ENCODE measurements at regions not wholly inside any gene's neighbourhood (a gene's known extent, or its start where the extent isn't known, plus 50 kb on each side); places are given as distances from the start of the nearest gene placed in this dataset.
A peak's percentile ranks its signal among the peaks of the same experiment; 100 is the strongest.
"Not testable (repeated sequence)": the region's sequence is repeated elsewhere in the genome, so short reads cannot be mapped to it uniquely, and the experiment has no call there.

DNA sequence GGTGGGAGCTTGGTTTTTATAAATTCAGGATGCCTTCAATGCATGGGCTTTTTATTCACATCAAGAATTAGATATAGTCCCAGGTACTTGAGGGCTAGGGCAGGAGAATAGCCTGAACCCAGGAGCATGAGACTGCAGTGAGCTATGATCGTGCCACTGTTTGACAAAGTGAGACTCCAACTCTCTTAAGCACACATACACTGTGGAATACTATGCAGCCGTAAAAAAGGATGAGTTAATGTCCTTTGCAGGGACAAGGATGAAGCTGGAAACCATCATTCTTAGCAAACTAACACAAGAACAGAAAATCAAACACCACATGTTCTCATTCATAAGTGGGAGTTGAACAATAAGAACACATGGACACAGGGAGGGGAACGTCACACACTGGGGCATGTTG, 470.0 kb downstream of the SETD4 start:
- DNase-seq: not testable (repeated sequence)

DNA sequence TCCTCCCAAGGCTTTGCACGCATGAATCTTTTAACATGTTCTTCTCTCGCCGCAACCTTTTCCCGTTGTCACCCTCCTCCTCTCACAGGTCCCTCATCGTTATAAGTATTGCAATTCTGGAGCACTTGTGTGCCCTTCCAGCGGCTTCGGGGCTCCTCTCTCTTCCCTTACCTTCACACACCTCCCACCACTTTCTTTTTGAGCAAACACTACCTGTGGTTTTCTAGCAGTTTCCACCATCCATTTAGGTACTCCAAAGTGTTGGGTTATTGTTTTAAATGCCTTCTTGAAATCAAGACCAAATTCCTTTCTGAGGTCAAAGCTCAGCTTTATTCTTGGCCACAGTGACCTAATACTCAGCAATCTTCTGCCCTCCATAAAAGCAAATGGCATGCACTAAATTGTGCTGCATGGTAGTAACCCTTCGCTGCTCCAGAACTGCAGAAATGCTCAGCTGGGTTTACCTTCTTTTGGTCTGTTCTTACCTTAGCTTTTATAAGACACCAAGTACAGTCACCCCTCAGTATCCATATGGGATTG, 472.4 kb downstream of the SETD4 start:
- no peak for DNase-seq

DNA sequence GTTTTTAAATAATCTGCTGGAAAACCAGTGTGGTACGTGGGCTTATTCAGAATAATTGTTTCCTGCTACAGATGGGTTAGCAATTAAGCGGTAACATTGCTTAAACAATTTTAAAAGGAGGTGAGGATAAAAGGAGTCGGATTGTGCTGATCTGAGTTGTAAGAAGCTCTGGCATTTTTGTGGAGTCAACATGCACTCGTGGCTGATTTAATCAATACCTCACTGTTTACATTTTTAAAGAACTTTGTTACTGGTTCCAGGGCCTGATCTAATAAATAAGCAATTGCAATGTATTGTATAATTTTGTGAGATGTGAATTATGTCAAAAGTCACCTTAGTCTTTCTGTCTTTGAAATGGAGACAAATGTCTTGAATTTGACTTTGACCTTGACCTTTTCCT, 474.0 kb downstream of the SETD4 start:
- no peak for DNase-seq

DNA sequence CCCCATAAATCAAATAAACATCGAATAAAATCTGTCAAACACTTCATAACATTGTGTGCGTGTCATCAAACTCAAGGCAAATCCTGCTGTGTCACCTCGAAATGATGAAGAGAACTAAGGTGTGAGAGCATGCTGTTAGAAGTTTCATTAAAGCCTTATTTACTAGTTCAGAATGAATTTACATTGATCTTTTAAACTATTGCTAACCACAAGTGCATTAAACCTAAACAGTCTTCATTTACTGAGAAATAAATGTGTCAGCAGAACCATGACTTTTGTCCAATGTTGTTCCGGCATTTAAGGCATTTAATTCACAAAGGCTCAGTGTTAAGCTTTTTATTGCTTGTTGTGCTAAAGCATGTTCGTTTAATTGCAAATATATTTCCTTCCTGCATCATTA, 474.4 kb downstream of the SETD4 start:
- DNase-seq: no peak

DNA sequence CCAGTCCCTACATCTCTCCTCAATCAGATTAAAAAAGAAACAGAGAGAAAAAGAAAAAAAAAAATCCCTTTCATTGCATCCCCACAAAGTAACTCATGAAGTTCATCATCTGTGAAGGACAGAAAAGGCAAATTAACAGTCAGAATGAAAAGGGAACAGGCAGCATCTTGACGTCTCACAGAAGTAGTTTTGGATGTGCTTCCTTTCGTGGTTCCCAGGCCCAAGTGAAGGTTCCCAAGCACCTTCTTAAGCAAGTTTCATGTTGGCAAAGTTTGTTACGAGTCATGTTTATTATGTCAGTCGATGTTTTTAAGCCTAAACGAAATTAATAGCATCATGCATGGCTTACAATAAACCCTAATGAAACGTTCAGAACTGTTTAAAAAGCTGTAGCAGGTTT, 475.2 kb downstream of the SETD4 start:
- DNase-seq: no peak

DNA sequence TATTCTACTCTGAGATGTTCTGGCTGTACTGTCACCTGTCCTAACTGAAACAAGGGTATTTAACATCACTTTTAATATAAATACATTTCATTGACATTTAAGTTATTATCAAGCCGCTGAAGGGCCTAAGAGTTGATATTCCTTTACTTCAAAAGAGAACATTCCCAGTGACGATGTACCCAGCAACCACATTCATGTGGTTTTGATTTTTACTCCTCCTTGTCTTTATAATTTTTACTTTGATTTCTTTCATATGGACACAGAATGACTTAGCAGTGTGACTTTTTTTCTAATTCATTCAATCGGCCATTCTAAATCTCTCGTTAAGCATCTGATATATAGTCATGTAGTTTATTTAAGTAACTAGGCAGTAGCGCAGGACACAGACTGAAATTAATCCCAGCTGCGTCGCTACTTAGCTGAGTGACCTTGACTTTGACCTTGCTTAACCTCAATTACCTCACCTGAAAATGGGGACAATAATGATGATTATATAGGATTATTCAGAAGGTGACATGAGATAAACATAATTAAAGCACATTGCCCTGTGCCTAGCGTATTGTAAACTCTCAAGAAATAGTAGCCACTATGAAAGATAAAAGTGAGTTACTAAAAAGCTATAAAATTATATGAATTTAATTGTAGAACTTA, 476.6 kb downstream of the SETD4 start:
- no peak for DNase-seq

DNA sequence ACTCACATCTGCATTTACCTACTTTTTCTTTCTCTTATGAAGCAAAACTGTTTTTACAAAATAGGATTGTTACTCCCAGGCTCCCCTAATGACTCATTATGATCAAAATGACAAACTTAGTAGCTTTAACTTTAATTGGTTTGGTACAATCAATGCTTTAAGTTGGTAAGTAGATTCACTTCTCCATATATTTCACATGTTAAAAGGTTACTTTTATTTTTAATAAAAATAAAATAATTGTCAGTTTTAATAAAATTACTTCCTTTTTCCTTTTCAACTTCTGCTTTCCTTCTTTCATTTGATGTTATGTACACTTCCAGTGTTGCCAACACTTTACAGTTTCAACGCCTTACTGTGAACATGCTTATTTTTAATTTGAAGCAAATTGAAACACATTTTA, 477.6 kb downstream of the SETD4 start:
- DNase-seq: no peak

DNA sequence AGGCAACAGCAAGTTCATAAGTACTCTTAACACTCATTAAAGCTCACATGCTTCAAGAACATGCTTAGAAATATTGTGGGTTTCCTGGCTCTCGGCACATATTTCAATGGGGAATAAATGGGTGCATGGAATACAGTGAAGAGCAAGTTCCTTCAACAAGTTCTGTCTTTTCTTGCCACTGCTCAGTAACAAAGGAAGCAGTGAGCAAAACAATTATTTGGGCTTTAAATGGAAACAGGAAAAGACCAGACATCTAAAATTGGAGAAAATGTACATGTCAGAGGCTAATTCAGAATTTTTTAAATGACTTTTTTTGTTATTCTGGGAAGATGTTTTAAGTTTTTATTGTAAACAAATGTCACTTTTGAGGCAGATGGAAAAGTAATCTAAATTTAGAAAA, 478.7 kb downstream of the SETD4 start:
- no peak for DNase-seq

DNA sequence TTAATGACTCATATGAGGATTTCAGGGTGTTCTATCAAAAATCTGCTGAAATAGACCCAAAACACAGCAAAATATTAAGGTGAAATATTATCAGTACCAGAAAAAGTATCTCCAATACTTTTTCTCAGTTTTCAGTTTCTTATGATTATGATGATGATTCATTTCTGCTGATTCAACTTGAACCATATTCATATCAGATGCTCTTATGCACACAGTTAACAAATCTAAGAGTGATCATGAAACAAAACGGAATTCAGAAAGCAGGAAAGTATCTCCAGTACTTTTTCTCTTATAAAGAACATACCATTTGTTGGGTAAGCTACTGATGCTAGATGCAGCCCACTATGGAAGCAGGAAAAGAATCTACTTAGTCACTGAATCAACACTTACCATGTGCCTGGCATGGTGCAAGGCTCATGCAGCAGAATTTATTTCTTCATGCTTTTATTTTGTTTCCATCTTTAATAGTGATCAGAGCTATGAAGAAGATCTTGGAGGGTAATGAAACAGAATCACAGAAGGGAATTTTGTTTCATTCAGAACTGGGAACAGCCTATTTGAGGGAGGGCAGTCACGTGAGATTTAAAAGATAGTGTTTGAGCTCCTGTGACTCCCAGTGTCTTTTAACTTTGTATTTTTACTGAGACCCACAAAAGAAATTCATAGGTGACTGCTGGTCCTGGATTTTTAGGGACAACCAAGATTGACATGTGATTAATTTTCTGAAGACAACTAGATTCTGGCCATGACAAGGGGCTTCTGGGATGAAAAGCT, 480.6 kb downstream of the SETD4 start:
- no peak for DNase-seq

DNA sequence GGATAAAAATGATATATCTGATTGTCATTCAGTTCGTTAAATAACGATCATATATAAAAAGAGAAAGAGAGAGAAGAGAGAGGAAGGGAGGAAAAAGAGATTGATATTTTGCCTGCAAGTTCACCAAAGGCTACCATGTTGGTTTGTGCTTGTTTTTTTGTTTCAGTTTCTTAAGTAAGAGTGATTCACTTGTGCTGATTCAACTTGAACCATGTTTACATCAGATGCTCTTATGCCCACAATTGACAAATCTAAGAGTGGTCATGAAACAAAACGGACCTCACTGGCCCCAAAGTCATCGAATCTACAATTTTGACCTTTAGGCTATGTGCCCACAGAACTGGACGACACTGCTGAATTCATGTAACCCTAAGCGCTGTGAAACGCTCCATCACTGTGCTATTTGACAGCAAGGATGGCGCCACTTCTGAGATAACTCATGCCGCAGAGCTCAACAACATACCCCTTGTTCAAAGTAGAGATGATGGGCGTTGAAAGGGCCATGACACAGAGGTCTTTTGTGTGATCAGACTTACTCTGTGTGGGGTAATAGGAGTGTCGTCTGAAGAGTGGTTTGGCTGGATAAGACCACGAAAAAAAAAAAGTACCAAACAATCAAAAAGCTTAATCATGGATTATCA, 481.4 kb downstream of the SETD4 start:
- no peak for DNase-seq

DNA sequence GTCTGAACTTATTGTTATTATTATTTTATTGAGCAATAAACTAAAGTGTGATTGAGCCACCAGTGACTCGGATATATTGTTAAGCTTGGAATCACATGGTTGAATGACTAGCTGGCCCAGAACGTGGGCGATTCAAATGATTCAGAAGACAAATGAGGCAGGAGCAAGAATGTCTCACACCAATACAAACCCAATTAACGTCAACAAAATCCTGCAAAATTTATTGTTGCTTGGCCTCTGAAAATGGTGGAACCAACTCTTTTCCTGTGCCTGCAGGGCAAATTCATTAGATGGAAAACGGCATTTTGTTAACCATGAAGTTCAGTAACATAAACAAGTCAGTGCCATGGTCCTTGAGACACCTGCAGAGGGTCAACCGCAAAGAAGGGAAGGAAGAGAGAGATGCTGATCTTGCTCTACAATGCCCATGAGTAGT, 482.0 kb downstream of the SETD4 start:
- no peak for DNase-seq

DNA sequence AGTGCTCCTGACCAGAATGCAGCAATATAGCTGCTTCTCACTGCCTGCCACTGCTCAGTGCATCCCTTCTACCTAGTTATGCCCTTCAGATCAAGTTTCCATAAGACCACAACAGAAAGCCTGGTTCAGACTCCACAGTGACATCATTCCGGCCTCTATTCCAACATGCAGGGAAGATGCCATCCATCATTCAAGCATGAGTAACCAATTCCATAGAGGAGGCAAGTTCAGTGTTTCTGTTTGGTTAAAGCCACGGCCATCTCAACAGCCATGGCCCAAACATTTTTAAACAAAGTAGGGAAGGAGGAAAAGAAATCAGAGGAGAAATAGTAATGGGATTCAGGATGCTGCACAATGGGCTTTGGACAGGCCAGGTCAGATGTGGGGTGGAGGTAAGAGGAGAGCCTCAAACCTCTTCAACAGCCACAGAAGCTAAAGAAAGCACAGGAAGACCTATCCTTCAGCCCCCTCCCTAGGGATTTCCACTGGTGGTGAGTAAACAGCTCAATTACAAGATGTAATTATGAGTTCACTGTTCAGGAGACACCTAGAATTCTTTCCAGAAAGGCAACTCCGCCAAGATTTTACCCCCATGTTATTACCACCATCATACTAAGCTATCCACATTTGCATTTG, 484.9 kb downstream of the SETD4 start:
- DNase-seq: no peak

DNA sequence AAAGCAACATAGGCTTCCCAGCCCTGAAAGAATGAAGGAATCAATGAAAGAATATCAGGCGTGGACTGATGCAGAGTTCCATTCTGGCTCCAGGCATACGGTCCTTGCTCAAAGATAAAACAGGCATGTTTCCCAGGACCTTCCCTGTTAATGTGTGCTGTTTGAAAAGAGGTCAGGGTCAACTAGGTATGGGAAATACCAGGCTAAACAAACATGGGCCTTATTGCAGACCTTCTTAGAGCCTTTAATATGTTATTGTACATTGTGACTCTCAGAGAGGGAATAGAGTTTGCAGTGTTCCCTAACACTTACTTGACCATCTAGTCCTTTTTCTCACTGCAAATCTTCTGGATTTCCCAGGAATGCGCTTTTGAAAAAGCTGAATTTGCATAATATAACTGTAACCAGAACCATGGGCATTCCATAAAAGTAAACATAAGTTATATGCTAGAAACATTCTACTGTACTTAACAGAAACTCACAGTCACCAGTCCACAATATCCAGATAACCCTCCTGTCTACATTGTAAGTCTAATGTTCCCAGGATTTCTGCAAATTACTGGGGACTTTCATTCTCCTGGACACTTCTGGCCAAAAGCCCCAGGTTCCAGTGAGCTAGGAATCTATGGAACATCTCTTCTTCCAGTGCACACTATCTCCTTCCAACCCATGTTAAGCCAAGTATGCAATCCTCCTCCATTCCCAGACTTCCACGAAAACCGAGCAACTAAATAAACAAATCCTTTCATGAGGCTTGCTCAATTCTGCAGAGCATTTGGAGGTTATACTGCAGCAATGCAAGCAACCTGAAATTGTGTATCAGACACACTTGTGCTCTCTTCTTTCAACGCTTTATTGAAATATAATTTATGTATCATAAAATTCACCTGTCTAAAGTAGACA, 486.6 kb downstream of the SETD4 start:
- DNase-seq: no peak

DNA sequence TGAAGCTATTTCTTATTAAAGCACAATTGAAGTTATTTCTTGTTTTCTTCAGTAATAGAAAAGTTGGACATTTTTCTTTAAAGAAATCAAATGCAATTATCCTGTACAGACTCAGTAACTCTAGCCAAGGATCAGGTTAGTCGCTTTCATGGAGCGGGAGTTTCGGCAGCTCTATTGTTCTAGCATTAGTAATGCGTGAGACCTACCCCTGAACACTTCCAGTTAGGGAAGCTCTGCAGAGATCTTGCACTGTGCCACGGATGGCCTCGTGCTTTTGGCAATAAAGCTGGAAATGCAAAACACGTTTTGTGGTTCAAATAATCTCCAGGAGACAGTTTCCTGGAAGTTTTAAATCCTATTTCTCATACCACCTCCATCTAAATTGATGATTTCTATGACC, 488.4 kb downstream of the SETD4 start:
- DNase-seq: no peak

DNA sequence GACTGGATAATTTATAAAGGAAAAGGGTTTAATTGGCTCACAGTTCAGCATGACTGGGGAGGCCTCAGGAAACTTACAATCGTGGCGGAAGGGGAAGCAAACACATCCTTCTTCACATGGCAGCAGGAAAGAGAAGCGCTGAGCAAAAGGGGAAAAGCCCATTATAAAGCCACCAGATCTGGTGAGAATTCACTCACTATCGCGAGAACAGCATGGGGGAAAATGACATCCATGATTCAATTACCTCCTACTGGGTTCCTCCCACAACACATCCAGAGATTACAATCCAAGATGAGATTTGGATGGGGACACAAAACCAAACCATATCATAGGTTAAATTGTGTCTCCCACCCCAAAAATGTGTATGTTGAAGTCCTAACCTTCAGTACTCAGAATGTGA, 491.7 kb downstream of the SETD4 start:
- DNase-seq: no peak

DNA sequence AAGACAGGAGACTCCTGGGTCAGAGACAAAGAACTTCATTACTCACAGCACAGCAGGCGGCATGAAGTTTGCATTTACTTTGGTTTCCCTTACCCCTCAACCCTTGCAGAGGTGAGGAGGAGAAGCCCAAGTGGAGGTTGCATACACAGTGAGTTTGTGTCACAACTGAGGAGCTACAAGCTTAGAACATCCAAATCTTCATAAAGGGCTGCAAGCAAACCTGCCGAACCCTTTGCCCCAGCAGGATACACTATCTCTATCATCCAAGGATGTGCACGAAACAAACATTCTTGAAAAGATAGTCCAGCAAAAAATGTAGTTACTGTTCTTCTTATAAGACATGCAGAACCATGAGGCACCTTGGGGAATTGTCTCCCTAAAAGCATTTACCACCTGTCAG, 493.5 kb downstream of the SETD4 start:
- DNase-seq: no peak

DNA sequence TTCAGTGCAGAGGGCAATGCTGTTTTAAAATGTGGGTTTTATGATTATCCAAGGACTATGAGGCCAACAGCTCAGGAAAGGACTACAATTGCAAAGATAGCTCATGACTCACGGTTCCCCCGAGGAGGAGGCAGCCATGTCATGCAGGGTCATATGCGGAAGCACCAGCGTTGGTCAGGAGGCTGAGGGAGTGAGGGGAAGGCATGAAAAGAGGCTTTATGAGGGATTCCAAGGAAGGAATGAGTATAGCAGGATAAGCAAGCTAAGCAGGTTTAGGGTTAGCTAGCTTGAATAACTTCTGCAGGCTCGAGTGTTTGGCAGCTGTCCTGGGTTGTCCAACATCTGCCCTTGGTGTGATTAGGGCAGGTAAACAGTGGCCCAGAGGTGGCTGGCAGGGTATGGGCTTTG, 495.1 kb downstream of the SETD4 start:
- DNase-seq: peak; percentile 25

DNA sequence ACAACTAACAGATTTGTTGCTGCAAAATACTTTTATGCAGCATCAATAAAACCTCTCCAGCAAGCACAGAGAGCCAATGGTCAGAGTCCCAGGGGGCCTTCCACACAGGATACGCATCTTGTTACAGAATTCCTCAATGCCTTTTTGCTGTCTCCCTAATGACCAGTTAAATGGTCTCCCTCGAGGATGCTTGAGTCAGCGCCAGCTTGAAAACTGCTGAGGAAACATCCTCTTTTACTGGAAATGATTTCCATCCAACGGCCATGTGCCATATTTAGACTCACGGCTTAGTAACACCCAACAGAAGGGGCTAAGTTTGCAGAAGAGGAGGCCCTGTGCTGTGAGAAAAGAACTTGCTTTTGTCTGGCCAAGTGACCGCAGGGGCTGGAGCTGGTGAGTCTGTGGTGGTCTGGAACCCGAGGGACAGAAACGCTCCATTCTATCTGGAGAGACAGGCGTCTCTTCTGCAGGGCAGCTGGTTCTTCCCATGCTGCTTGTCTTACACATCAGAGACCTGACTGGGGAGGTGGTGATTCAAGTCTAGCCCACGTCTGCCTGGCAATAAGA, 496.4 kb downstream of the SETD4 start:
- peak; percentile 5 for DNase-seq

DNA sequence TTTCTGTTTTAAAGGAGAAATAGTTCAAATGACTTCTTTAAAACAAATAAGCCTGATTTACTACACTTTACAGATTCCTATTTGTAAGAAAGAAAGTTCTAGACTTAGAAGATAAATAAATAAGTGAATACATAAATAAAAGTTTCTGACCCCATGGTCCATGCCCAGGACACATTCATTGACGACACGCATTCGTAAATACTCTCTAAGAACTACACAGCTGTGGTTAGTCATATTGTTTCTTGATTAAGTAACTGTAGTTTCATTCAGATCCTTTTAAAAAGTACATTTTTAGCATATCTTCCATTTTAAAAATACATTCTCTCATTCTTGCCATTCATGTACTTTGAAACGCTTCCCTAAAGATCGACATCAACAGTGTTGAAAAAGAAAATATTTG, 497.4 kb downstream of the SETD4 start:
- no peak for DNase-seq

DNA sequence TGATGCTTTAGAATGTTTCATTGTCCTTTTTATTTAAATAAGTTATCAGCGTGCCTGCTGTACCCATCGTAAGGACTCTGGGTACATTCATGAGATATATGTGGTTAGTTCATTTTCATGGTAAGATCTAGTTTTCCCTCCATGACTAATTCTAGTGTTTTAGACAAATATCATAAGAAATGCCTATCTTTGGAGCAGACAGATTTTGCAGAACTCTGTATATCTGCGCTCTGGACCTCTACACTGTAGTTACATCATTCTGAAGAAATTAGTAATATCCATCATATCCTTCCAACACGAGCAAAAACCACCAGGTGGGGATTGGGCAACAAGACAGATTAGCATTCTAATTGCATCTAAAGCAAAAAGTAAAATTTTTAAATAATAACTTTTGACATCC, 499.2 kb downstream of the SETD4 start:
- DNase-seq: no peak

DNA sequence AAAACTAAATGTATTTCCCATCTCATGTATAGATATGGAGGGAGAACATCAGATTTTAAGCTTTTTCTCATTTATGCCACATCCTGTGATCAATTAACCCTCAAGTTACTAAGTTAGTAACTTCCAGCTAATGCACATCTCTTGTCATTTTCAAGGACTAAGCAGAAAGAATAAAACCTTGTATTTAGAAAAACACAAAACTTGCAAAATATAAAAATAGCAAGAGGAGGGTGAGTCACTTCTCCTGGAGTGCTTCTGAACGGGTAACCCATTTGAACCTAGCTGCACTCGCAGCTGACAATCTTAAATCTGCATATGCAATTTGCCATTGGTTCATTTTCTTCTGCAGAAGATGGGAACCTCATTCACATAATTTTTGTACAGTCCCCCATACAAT, 500.5 kb downstream of the SETD4 start:
- no peak for DNase-seq

Data from CD4-positive, alpha-beta T cell treated with Interferon gamma for 1 hour (primary cell).